Jurkat, Clone E6-1 (cell line): ENCODE measurements at regions not wholly inside any gene's neighbourhood (a gene's known extent, or its start where the extent isn't known, plus 50 kb on each side); places are given as distances from the start of the nearest gene placed in this dataset.
"Not testable (repeated sequence)": the region's sequence is repeated elsewhere in the genome, so short reads cannot be mapped to it uniquely, and the experiment has no call there.

Source experiments
- DNase-seq: peaks from one replicate; pipeline ENCODE4 v3.0.0-alpha.2; 2011; ENCODE audit warnings: low read depth, low spot score
- H3K4me3 ChIP-seq: 2 replicates; pipeline ENCODE4 v1.5.1; 2011; ENCODE audit warnings: mild to moderate bottlenecking, low read length, control low read depth, moderate library complexity

- DNase-seq: no peak
These were observed 1699.3 kb upstream of the CDH9 start for GRCh38 chr5:28737682-28738081.

GRCh38 chr5:28737222-28737621 is 1698.8 kb upstream of the CDH9 start:
- DNase-seq: no peak
- no peak overlapping the region for H3K4me3 ChIP-seq

More at GRCh38 chr5:28737682-28738081, 1699.3 kb upstream of the CDH9 start:
- H3K4me3 ChIP-seq: no peak overlapping the region

- no peak for DNase-seq
- no peak overlapping the region for H3K4me3 ChIP-seq
These were observed 1696.0 kb upstream of the CDH9 start for GRCh38 chr5:28734396-28734795.

- no peak for DNase-seq
- no peak overlapping the region for H3K4me3 ChIP-seq
These were observed 1690.7 kb upstream of the CDH9 start for GRCh38 chr5:28729067-28729466.

- no peak for DNase-seq
- H3K4me3 ChIP-seq: no peak overlapping the region
These were observed 1688.4 kb upstream of the CDH9 start for GRCh38 chr5:28726815-28727214.

- no peak overlapping the region for H3K4me3 ChIP-seq
- DNase-seq: no peak
These were observed 1686.6 kb upstream of the CDH9 start for GRCh38 chr5:28725001-28725400.

- DNase-seq: no peak
- H3K4me3 ChIP-seq: no peak overlapping the region
These were observed 1676.7 kb upstream of the CDH9 start for GRCh38 chr5:28714907-28715698.

- H3K4me3 ChIP-seq: no peak overlapping the region
- no peak for DNase-seq
These were observed 1672.0 kb upstream of the CDH9 start for GRCh38 chr5:28710360-28710759.

- H3K4me3 ChIP-seq: no peak overlapping the region
- no peak for DNase-seq
These were observed 1670.1 kb upstream of the CDH9 start for GRCh38 chr5:28708472-28708871.

GRCh38 chr5:28707706-28708105 is 1669.3 kb upstream of the CDH9 start:
- no peak overlapping the region for H3K4me3 ChIP-seq
- no peak for DNase-seq

GRCh38 chr5:28703651-28704260 is 1665.4 kb upstream of the CDH9 start:
- DNase-seq: no peak

GRCh38 chr5:28691526-28691925 is 1653.1 kb upstream of the CDH9 start:
- no peak overlapping the region for H3K4me3 ChIP-seq
- DNase-seq: no peak

More at GRCh38 chr5:28703651-28704260, 1665.4 kb upstream of the CDH9 start:
- no peak overlapping the region for H3K4me3 ChIP-seq

- DNase-seq: no peak
- no peak overlapping the region for H3K4me3 ChIP-seq
These were observed 1647.4 kb upstream of the CDH9 start for GRCh38 chr5:28685794-28686193.

GRCh38 chr5:28678899-28679298 is 1640.5 kb upstream of the CDH9 start:
- H3K4me3 ChIP-seq: no peak overlapping the region
- no peak for DNase-seq

GRCh38 chr5:28666110-28666509 is 1627.7 kb upstream of the CDH9 start:
- H3K4me3 ChIP-seq: no peak overlapping the region
- no peak for DNase-seq

GRCh38 chr5:28648108-28648507 is 1609.7 kb upstream of the CDH9 start:
- DNase-seq: no peak

GRCh38 chr5:28632607-28633006 is 1594.2 kb upstream of the CDH9 start:
- no peak for DNase-seq
- no peak overlapping the region for H3K4me3 ChIP-seq

More at GRCh38 chr5:28648108-28648507, 1609.7 kb upstream of the CDH9 start:
- H3K4me3 ChIP-seq: no peak overlapping the region

GRCh38 chr5:28603869-28604268 is 1565.5 kb upstream of the CDH9 start:
- H3K4me3 ChIP-seq: no peak overlapping the region
- DNase-seq: no peak

GRCh38 chr5:28602429-28602828 is 1564.0 kb upstream of the CDH9 start:
- no peak for DNase-seq
- no peak overlapping the region for H3K4me3 ChIP-seq

- DNase-seq, H3K4me3 ChIP-seq: not testable (repeated sequence)
These were observed 1558.3 kb upstream of the CDH9 start for GRCh38 chr5:28596707-28597106.

GRCh38 chr5:28580616-28581015 is 1542.2 kb upstream of the CDH9 start:
- no peak for DNase-seq
- no peak overlapping the region for H3K4me3 ChIP-seq
